Uterus (tissue), 3 donors: ENCODE measurements at regions not wholly inside any gene's neighbourhood (a gene's known extent, or its start where the extent isn't known, plus 50 kb on each side); places are given as distances from the start of the nearest gene placed in this dataset.
A peak's percentile ranks its signal among the peaks of the same experiment; 100 is the strongest.
"Not testable (repeated sequence)": the region's sequence is repeated elsewhere in the genome, so short reads cannot be mapped to it uniquely, and the experiment has no call there.

Experiments used
- DNase-seq, 2 donors: peaks; one replicate each; pipeline ENCODE4 v3.0.0-alpha.2; 2019 to 2020
- H3K27ac ChIP-seq, 2 donors: fragments of 200-600 bp; sonication (generic); 1 replicate in 1 of 2; 2 replicates in 1 of 2; pipeline ENCODE4 v1.5.1; 2016 to 2018
- H3K27me3 ChIP-seq, 2 donors: fragments of 200-600 bp; sonication (generic); one replicate each; pipeline ENCODE4 v1.5.1; 2018 to 2019; ENCODE audit warnings: control low read depth in 1 of 2
- H3K36me3 ChIP-seq, 2 donors: fragments of 200-600 bp; sonication (generic); one replicate each; pipeline ENCODE4 v1.5.1; 2019; ENCODE audit warnings: control low read depth in 1 of 2
- H3K4me1 ChIP-seq, 2 donors: fragments of 200-600 bp; sonication (generic); one replicate each; pipeline ENCODE4 v1.5.1; 2018 to 2019; ENCODE audit warnings: control low read depth in 1 of 2
- H3K4me3 ChIP-seq, 2 donors: fragments of 200-600 bp; sonication (generic); 1 replicate in 1 of 2; 2 replicates in 1 of 2; pipeline ENCODE4 v1.5.1; 2018 to 2019; ENCODE audit warnings: mild to moderate bottlenecking in 1 of 2
- H3K9me3 ChIP-seq, 2 donors: fragments of 200-600 bp; sonication (generic); one replicate each; pipeline ENCODE4 v1.5.1; 2019; ENCODE audit warnings: control low read depth in 1 of 2
- CTCF ChIP-seq, 4 experiments: fragments of 200-600 bp in 2 of 4; fragments of 450-650 bp in 2 of 4; sonication (generic) in 2 of 4; IDR thresholded peaks; one replicate each; pipeline ENCODE4 v1.5.1; 2016 to 2019; ENCODE audit warnings: antibody characterized with exemption in 4 of 4, mild to moderate bottlenecking in 2 of 4, moderate library complexity in 1 of 4
- POLR2A ChIP-seq, 2 donors: fragments of 450-650 bp; IDR thresholded peaks; one replicate each; pipeline ENCODE4 v1.6.1; 2016; ENCODE audit warnings: antibody characterized with exemption in 2 of 2, mild to moderate bottlenecking in 1 of 2, moderate library complexity in 1 of 2
- intact Hi-C: fragments of 100-400 bp; cut with DNase I; formaldehyde crosslinking; loops from one replicate; pipeline ENCODE4 v1.15.1; 2023; ENCODE audit warnings: low total_unique reads
- donor health status: DM: yes; HTN: yes; CAD: no.

GRCh38 chrX:109890300-109890699, 112.6 kb upstream of the TMEM164 start:
- intact Hi-C loops: no loop called here
- H3K9me3 ChIP-seq: no peaks in the 10 kb centered on the region
- H3K36me3 ChIP-seq: no peaks in the 10 kb centered on the region
- no peak overlapping the region for H3K27ac ChIP-seq
- no peaks in the 10 kb centered on the region for H3K27me3 ChIP-seq
- no peaks in the 10 kb centered on the region for H3K4me1 ChIP-seq
- H3K4me3 ChIP-seq: no peak overlapping the region
- no peak for TF ChIP-seq POLR2A (IDR thresholded peaks at IDR 0.05)
- no peak for TF ChIP-seq CTCF (IDR thresholded peaks at IDR 0.05)
- DNase-seq: no peak

- intact Hi-C loops: no loop called here
- H3K27me3 ChIP-seq: no peaks in the 10 kb centered on the region
- no peak overlapping the region for H3K4me3 ChIP-seq
- peak; percentile 35 to 37 for DNase-seq
- no peaks in the 10 kb centered on the region for H3K4me1 ChIP-seq
- H3K36me3 ChIP-seq: no peaks in the 10 kb centered on the region
- no peak overlapping the region for H3K27ac ChIP-seq
- no peaks in the 10 kb centered on the region for H3K9me3 ChIP-seq
- no peak for TF ChIP-seq POLR2A (IDR thresholded peaks at IDR 0.05)
- peak; percentile 59 to 71 (median 68) for TF ChIP-seq CTCF (IDR thresholded peaks at IDR 0.05)
These were observed 111.9 kb upstream of the TMEM164 start for GRCh38 chrX:109890910-109891502.

GRCh38 chrX:109896024-109896423, 106.9 kb upstream of the TMEM164 start:
- H3K27me3 ChIP-seq, H3K9me3 ChIP-seq, H3K4me1 ChIP-seq, intact Hi-C loops, DNase-seq, H3K36me3 ChIP-seq, H3K27ac ChIP-seq, H3K4me3 ChIP-seq: not testable (repeated sequence)

- TF ChIP-seq CTCF (IDR thresholded peaks at IDR 0.05): no peak
- no peak for TF ChIP-seq POLR2A (IDR thresholded peaks at IDR 0.05)
- Histone ChIP-seq H3K9me3 (no peaks in the 10 kb centered on the region), H3K27me3 (no peaks in the 10 kb centered on the region), H3K4me1 (no peaks in the 10 kb centered on the region), H3K27ac (no peak overlapping the region), H3K36me3 (no peaks in the 10 kb centered on the region), H3K4me3 (no peak overlapping the region)
- DNase-seq: no peak
- intact Hi-C loops: no loop called here
These were observed 100.2 kb upstream of the TMEM164 start for GRCh38 chrX:109902665-109903064.

GRCh38 chrX:109911046-109911445, 91.9 kb upstream of the TMEM164 start:
- H3K4me3 ChIP-seq: no peak overlapping the region

GRCh38 chrX:109912993-109913392, 89.9 kb upstream of the TMEM164 start:
- H3K4me1 ChIP-seq, H3K27ac ChIP-seq, H3K27me3 ChIP-seq, DNase-seq, intact Hi-C loops, H3K9me3 ChIP-seq, H3K4me3 ChIP-seq, H3K36me3 ChIP-seq: not testable (repeated sequence)

More at GRCh38 chrX:109911046-109911445, 91.9 kb upstream of the TMEM164 start:
- Histone ChIP-seq H3K9me3 (no peaks in the 10 kb centered on the region), H3K27me3 (no peaks in the 10 kb centered on the region), H3K36me3 (no peaks in the 10 kb centered on the region), H3K4me1 (no peaks in the 10 kb centered on the region), H3K27ac (no peak overlapping the region)
- TF ChIP-seq CTCF (IDR thresholded peaks at IDR 0.05) (peak; percentile 30 to 37 (median 34)), POLR2A (IDR thresholded peaks at IDR 0.05) (no peak)
- intact Hi-C loops: no loop called here
- no peak for DNase-seq
